ENCODE measurements at regions not wholly inside any gene's neighbourhood (a gene's known extent, or its start where the extent isn't known, plus 50 kb on each side); places are given as distances from the start of the nearest gene placed in this dataset.

DNA sequence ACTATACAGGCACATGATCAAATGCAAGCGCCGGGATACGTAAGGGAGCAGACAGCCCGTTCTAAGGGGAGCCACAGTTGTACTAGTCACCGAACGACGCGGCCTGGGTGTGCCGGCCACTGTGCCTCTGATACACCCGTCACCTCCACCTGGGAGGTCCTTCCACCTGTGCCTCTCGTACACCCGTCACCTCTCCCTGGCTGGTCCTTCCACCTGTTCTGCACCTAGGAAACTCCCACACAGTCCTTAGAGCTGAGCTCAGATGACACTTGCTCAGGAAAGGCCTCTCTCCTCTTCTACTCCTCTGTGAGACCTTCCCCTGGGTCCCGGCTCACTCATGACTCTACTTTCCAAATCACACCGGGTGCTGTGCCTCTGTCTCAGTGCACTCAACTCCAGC is 245.0 kb downstream of the TTLL2 start:
- TF ChIP-seq, protein P1, sequence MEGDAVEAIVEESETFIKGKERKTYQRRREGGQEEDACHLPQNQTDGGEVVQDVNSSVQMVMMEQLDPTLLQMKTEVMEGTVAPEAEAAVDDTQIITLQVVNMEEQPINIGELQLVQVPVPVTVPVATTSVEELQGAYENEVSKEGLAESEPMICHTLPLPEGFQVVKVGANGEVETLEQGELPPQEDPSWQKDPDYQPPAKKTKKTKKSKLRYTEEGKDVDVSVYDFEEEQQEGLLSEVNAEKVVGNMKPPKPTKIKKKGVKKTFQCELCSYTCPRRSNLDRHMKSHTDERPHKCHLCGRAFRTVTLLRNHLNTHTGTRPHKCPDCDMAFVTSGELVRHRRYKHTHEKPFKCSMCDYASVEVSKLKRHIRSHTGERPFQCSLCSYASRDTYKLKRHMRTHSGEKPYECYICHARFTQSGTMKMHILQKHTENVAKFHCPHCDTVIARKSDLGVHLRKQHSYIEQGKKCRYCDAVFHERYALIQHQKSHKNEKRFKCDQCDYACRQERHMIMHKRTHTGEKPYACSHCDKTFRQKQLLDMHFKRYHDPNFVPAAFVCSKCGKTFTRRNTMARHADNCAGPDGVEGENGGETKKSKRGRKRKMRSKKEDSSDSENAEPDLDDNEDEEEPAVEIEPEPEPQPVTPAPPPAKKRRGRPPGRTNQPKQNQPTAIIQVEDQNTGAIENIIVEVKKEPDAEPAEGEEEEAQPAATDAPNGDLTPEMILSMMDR (conservative IDR thresholded peaks at IDR 0.05), result no peak
- TF ChIP-seq ZFX (IDR thresholded peaks at IDR 0.05), result no peak

Measured in C4-2B (cell line).